ENCODE measurements at regions not wholly inside any gene's neighbourhood (a gene's known extent, or its start where the extent isn't known, plus 50 kb on each side); places are given as distances from the start of the nearest gene placed in this dataset.

- TF ChIP-seq CTCF (IDR thresholded peaks at IDR 0.05; ENCODE audit: borderline replicate concordance, extremely low read depth, low read length, poor library complexity, severe bottlenecking) (no peak), EZH2 (IDR thresholded peaks at IDR 0.05; ENCODE audit: borderline replicate concordance, low read depth, low read length, severe bottlenecking) (no peak)
Observed at GRCh38 chr5:58121391-58121790, 338.5 kb downstream of the PLK2 start.
